Endothelial cell of umbilical vein (primary cell): ENCODE measurements at regions not wholly inside any gene's neighbourhood (a gene's known extent, or its start where the extent isn't known, plus 50 kb on each side); places are given as distances from the start of the nearest gene placed in this dataset.

Source experiments
- EZH2 ChIP-seq: IDR thresholded peaks from 2 replicates; pipeline ENCODE4 v1.6.1; 2012; ENCODE audit warnings: borderline replicate concordance, low read depth, mild to moderate bottlenecking, moderate library complexity, low read length, inconsistent platforms; ENCODE audit not compliant: severe bottlenecking
- GATA2 ChIP-seq: IDR thresholded peaks from 2 replicates; pipeline ENCODE4 v1.7.0; 2011; ENCODE audit warnings: low read depth, mild to moderate bottlenecking, moderate library complexity, mixed read lengths, low read length; ENCODE audit not compliant: insufficient read length, insufficient read depth
- MYC ChIP-seq: IDR thresholded peaks from one replicate; pipeline ENCODE4 v1.6.1; 2011; ENCODE audit warnings: mild to moderate bottlenecking, low read depth, low read length
- POLR2A ChIP-seq: IDR thresholded peaks from 2 replicates; pipeline ENCODE4 v1.6.1; 2012; ENCODE audit warnings: low read depth, mild to moderate bottlenecking, control low read depth, low read length
- POLR2AphosphoS5 ChIP-seq: IDR thresholded peaks from 2 replicates; pipeline ENCODE4 v1.6.1; 2012; ENCODE audit warnings: low read depth, mild to moderate bottlenecking, control low read depth, low read length, moderate library complexity; ENCODE audit not compliant: insufficient read depth
- TF ChIP-seq, protein P1 (sequence below), 2 donors: IDR thresholded peaks; 1 replicate in 1 of 2; 2 replicates in 1 of 2; pipeline ENCODE4 v1.5.1; 2011; ENCODE audit warnings: low read length in 2 of 2, mild to moderate bottlenecking in 2 of 2, moderate library complexity in 2 of 2, control low read depth in 1 of 2, inconsistent platforms in 1 of 2, low read depth in 1 of 2; ENCODE audit not compliant: insufficient read depth in 1 of 2; ENCODE audit errors: extremely low read depth in 1 of 2
- TF ChIP-seq, protein P2 (sequence below): IDR thresholded peaks from 2 replicates; pipeline ENCODE4 v1.6.1; 2011; ENCODE audit not compliant: insufficient read depth, insufficient read length

DNA sequence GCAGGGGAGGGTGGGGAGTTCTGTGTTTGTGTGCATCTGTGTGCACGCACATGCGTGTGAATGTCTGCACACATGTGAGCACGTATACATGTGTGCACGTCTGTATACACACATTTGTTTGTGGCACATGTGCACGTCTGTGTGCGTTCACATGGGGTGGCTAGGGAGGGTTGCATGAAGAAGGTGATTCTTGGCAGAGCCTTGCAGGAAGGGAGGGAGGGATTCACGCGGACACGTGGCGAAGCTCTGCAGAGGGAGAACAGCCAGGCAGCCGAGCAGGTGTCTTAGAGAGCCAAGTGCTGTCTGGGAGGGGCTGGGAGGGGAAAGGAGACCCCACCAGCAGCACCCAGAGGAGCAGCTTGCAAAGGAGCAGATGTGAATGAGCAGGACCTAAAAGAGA lies 372.1 kb downstream of the BRD1 start:
- TF ChIP-seq POLR2A = no peak
- no peak for TF ChIP-seq GATA2
- TF ChIP-seq, protein P1, sequence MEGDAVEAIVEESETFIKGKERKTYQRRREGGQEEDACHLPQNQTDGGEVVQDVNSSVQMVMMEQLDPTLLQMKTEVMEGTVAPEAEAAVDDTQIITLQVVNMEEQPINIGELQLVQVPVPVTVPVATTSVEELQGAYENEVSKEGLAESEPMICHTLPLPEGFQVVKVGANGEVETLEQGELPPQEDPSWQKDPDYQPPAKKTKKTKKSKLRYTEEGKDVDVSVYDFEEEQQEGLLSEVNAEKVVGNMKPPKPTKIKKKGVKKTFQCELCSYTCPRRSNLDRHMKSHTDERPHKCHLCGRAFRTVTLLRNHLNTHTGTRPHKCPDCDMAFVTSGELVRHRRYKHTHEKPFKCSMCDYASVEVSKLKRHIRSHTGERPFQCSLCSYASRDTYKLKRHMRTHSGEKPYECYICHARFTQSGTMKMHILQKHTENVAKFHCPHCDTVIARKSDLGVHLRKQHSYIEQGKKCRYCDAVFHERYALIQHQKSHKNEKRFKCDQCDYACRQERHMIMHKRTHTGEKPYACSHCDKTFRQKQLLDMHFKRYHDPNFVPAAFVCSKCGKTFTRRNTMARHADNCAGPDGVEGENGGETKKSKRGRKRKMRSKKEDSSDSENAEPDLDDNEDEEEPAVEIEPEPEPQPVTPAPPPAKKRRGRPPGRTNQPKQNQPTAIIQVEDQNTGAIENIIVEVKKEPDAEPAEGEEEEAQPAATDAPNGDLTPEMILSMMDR (IDR thresholded peaks at IDR 0.05; ENCODE audit: extremely low read depth in 1 of 2, insufficient read depth in 1 of 2, low read depth in 1 of 2, low read length in 2 of 2) = no peak
- TF ChIP-seq EZH2 = no peak
- TF ChIP-seq, protein P2, sequence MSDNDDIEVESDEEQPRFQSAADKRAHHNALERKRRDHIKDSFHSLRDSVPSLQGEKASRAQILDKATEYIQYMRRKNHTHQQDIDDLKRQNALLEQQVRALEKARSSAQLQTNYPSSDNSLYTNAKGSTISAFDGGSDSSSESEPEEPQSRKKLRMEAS = no peak
- no peak for TF ChIP-seq MYC
- no peak for TF ChIP-seq POLR2AphosphoS5
